SK-N-SH treated with all-trans-retinoic acid at 6 μM for 48 hours (cell line): ENCODE measurements at regions not wholly inside any gene's neighbourhood (a gene's known extent, or its start where the extent isn't known, plus 50 kb on each side); places are given as distances from the start of the nearest gene placed in this dataset.

Experiments
- CREB5 ChIP-seq: fragments of 250-450 bp; sonication (Bioruptor Pico); IDR thresholded peaks from 2 replicates; pipeline ENCODE4 v1.5.1; 2020; ENCODE audit warnings: low read depth, mild to moderate bottlenecking, moderate library complexity
- CSDC2 ChIP-seq: fragments of 250-450 bp; sonication (Bioruptor Pico); IDR thresholded peaks from 2 replicates; pipeline ENCODE4 v1.5.0; 2020; ENCODE audit warnings: mild to moderate bottlenecking, moderate library complexity
- ESRRG ChIP-seq: fragments of 250-450 bp; sonication (Bioruptor Pico); IDR thresholded peaks from 2 replicates; pipeline ENCODE4 v1.6.1; 2021; ENCODE audit warnings: mild to moderate bottlenecking
- PATZ1 ChIP-seq: fragments of 250-450 bp; sonication (Bioruptor Pico); IDR thresholded peaks from 2 replicates; pipeline ENCODE4 v1.8.0; 2020; ENCODE audit warnings: mild to moderate bottlenecking, moderate library complexity, borderline replicate concordance
- ZFP3 ChIP-seq: fragments of 250-450 bp; sonication (Bioruptor Pico); IDR thresholded peaks from 2 replicates; pipeline ENCODE4 v1.5.0; 2020; ENCODE audit warnings: mild to moderate bottlenecking, moderate library complexity
- ZNF565 ChIP-seq: fragments of 450-650 bp; formaldehyde crosslinking; conservative IDR thresholded peaks from 2 replicates; pipeline ENCODE4 v1.5.0; 2020; ENCODE audit warnings: low read depth, mild to moderate bottlenecking, moderate library complexity

GRCh38 chr7:91543646-91544045 is 279.4 kb downstream of the FZD1 start:
- no peak for TF ChIP-seq PATZ1 (CRISPR knock-in tag)
- no peak for TF ChIP-seq CSDC2 (CRISPR knock-in tag)
- TF ChIP-seq ZFP3 = no peak
- TF ChIP-seq ESRRG (CRISPR knock-in tag) = no peak
- TF ChIP-seq CREB5 (CRISPR knock-in tag) = no peak
- TF ChIP-seq ZNF565 (CRISPR knock-in tag) = no peak
